ENCODE measurements at regions not wholly inside any gene's neighbourhood (a gene's known extent, or its start where the extent isn't known, plus 50 kb on each side); places are given as distances from the start of the nearest gene placed in this dataset.

- TF ChIP-seq POLR2AphosphoS5 (IDR thresholded peaks at IDR 0.05) (no peak), CTCF (IDR thresholded peaks at IDR 0.05; ENCODE audit: poor library complexity, severe bottlenecking) (no peak)
Measured at GRCh38 chr12:127113945-127114344, 1153.0 kb upstream of the TMEM132C start.
